DOHH2 (cell line): ENCODE measurements at regions not wholly inside any gene's neighbourhood (a gene's known extent, or its start where the extent isn't known, plus 50 kb on each side); places are given as distances from the start of the nearest gene placed in this dataset.

Source experiments
- CTCF ChIP-seq: fragments of 200-600 bp; sonication (generic); IDR thresholded peaks from one replicate; pipeline ENCODE4 v1.5.1; 2014; ENCODE audit warnings: antibody characterized with exemption, mild to moderate bottlenecking, low read depth, low read length; ENCODE audit not compliant: poor library complexity, severe bottlenecking
- EZH2phosphoT487 ChIP-seq: fragments of 200-600 bp; sonication (generic); IDR thresholded peaks from 2 replicates; pipeline ENCODE4 v1.6.1; 2017; ENCODE audit warnings: borderline replicate concordance, mild to moderate bottlenecking, antibody characterized with exemption, low read length, moderate library complexity, mixed read lengths

DNA sequence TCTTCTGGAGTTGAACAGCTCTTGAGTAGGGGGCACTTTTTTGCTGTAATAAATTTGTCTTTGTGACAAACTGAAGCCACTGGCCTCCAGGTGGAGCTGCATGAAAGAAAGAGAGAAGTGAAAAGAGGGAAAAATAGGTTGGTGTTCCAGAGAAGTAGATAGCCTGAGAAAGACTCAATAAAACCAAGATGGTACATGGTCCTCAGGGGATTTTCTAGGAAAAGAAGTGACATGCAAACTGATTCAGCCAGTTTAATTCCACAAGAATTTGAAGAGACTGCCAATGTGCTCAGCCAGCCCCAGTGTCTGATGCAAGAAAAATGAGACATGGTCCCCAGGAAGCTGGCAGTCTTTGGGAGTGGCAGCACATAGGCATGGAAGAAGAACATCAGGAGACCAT is 152.7 kb downstream of the CD47 start:
- TF ChIP-seq CTCF (peak; percentile 49), EZH2phosphoT487 (no peak)
